DOHH2 (cell line): ENCODE measurements at regions not wholly inside any gene's neighbourhood (a gene's known extent, or its start where the extent isn't known, plus 50 kb on each side); places are given as distances from the start of the nearest gene placed in this dataset.

Experiments used
- EZH2phosphoT487 ChIP-seq: fragments of 200-600 bp; sonication (generic); IDR thresholded peaks from 2 replicates; pipeline ENCODE4 v1.6.1; 2017; ENCODE audit warnings: borderline replicate concordance, mild to moderate bottlenecking, antibody characterized with exemption, low read length, moderate library complexity, mixed read lengths
- TF ChIP-seq, protein P1 (sequence below): fragments of 200-600 bp; sonication (generic); IDR thresholded peaks from one replicate; pipeline ENCODE4 v1.5.1; 2014; ENCODE audit warnings: antibody characterized with exemption, mild to moderate bottlenecking, low read depth, low read length; ENCODE audit not compliant: poor library complexity, severe bottlenecking

DNA sequence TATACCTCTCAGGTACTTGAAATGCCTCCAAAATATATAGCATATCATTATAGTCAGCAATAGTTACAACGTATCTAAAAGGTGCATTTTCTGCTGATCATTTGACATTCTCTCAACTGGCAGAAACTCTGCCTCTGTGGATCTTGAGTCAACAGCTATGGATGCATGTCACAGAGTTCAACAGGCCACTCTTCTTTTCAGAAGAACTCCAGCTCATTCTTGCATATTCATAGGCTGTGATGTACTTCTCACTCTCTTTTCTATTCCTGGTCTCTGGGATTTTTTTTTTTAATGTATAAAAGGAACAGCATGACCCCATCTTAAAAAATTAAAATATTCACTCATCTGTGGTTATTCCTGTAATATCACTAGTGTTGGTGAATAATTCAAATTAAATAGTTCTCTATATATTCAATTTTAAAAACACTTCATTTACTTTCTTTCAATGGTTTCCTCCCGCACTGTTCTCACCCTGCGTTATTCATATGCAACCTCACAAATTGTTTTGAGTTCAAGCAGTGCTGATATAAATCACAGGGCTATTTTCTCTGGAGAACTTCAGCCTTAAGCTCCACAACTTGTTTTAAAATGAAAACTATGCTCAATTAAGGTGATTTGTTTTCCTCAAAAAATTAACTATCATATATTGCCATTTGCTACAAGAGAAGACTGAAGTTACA lies 1111.2 kb upstream of the ADGRL3 start:
- TF ChIP-seq, protein P1, sequence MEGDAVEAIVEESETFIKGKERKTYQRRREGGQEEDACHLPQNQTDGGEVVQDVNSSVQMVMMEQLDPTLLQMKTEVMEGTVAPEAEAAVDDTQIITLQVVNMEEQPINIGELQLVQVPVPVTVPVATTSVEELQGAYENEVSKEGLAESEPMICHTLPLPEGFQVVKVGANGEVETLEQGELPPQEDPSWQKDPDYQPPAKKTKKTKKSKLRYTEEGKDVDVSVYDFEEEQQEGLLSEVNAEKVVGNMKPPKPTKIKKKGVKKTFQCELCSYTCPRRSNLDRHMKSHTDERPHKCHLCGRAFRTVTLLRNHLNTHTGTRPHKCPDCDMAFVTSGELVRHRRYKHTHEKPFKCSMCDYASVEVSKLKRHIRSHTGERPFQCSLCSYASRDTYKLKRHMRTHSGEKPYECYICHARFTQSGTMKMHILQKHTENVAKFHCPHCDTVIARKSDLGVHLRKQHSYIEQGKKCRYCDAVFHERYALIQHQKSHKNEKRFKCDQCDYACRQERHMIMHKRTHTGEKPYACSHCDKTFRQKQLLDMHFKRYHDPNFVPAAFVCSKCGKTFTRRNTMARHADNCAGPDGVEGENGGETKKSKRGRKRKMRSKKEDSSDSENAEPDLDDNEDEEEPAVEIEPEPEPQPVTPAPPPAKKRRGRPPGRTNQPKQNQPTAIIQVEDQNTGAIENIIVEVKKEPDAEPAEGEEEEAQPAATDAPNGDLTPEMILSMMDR: no peak
- no peak for TF ChIP-seq EZH2phosphoT487
